ENCODE measurements at regions not wholly inside any gene's neighbourhood (a gene's known extent, or its start where the extent isn't known, plus 50 kb on each side); places are given as distances from the start of the nearest gene placed in this dataset.

GRCh38 chr1:232239998-232240397 lies 389.9 kb downstream of the SIPA1L2 start:
- TF ChIP-seq CTCF (IDR thresholded peaks at IDR 0.05): no peak

GRCh38 chr1:232239522-232239921 lies 390.4 kb downstream of the SIPA1L2 start:
- TF ChIP-seq CTCF (IDR thresholded peaks at IDR 0.05): no peak

- no peak for TF ChIP-seq CTCF (IDR thresholded peaks at IDR 0.05)
These were observed 391.9 kb downstream of the SIPA1L2 start for GRCh38 chr1:232238009-232238408.

GRCh38 chr1:232227306-232227705 lies 402.6 kb downstream of the SIPA1L2 start:
- TF ChIP-seq CTCF (IDR thresholded peaks at IDR 0.05): no peak

- no peak for TF ChIP-seq CTCF (IDR thresholded peaks at IDR 0.05)
These were observed 403.7 kb downstream of the SIPA1L2 start for GRCh38 chr1:232226197-232226712.

GRCh38 chr1:232225336-232226131 lies 404.4 kb downstream of the SIPA1L2 start:
- no peak for TF ChIP-seq CTCF (IDR thresholded peaks at IDR 0.05)

- TF ChIP-seq CTCF (IDR thresholded peaks at IDR 0.05): no peak
These were observed 406.0 kb downstream of the SIPA1L2 start for GRCh38 chr1:232223887-232224286.

Data from LNCAP (cell line).